Adrenal gland (tissue), 5 donors: ENCODE measurements at regions not wholly inside any gene's neighbourhood (a gene's known extent, or its start where the extent isn't known, plus 50 kb on each side); places are given as distances from the start of the nearest gene placed in this dataset.

Experiments
- POLR2A ChIP-seq, 2 donors: fragments of 450-650 bp; IDR thresholded peaks; one replicate each; pipeline ENCODE4 v1.6.1; 2017; ENCODE audit warnings: antibody characterized with exemption in 2 of 2, mild to moderate bottlenecking in 2 of 2, moderate library complexity in 1 of 2
- TF ChIP-seq, protein P1 (sequence below), 6 experiments: fragments of 450-650 bp in 4 of 6; fragments of 200-600 bp in 2 of 6; sonication (generic) in 1 of 6; IDR thresholded peaks; 1 replicate in 5 of 6; 2 replicates in 1 of 6; pipeline versions ENCODE4 v1.5.1 to v1.8.0; 2016 to 2021; ENCODE audit warnings: antibody characterized with exemption in 6 of 6, mild to moderate bottlenecking in 2 of 6, moderate library complexity in 1 of 6
- donor health status: DM: no; HTN: no; CAD: no.

GRCh38 chr9:86856259-86856658 is 91.0 kb downstream of the GAS1 start:
- TF ChIP-seq, protein P1, sequence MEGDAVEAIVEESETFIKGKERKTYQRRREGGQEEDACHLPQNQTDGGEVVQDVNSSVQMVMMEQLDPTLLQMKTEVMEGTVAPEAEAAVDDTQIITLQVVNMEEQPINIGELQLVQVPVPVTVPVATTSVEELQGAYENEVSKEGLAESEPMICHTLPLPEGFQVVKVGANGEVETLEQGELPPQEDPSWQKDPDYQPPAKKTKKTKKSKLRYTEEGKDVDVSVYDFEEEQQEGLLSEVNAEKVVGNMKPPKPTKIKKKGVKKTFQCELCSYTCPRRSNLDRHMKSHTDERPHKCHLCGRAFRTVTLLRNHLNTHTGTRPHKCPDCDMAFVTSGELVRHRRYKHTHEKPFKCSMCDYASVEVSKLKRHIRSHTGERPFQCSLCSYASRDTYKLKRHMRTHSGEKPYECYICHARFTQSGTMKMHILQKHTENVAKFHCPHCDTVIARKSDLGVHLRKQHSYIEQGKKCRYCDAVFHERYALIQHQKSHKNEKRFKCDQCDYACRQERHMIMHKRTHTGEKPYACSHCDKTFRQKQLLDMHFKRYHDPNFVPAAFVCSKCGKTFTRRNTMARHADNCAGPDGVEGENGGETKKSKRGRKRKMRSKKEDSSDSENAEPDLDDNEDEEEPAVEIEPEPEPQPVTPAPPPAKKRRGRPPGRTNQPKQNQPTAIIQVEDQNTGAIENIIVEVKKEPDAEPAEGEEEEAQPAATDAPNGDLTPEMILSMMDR (IDR thresholded peaks at IDR 0.05), result no peak
- TF ChIP-seq POLR2A (IDR thresholded peaks at IDR 0.05), result no peak
